A172 (cell line): ENCODE measurements at regions not wholly inside any gene's neighbourhood (a gene's known extent, or its start where the extent isn't known, plus 50 kb on each side); places are given as distances from the start of the nearest gene placed in this dataset.
"Not testable (repeated sequence)": the region's sequence is repeated elsewhere in the genome, so short reads cannot be mapped to it uniquely, and the experiment has no call there.

Experiments used
- DNase-seq: peaks from one replicate; pipeline ENCODE4 v3.0.0-alpha.2; 2015; ENCODE audit warnings: low spot score

DNA sequence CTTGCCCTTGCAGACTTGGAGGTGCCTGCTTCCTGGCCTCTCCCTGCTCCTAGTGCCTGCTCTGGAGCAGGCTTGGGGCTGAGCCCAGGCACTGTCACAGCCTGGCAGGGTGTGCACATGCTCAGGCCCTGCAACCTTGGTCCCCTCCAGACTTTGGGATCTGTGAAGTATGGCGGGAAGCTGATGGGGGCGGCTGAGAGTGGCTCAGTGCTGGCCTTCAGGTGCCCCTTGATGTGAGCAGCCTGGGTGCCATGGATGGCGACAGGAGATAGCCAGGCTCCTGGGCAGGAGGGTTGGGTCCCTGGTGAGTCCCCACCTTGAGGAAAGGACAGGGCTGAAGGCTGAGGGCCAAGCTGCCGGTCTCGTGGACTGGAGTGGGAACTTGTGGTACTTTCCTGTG lies 700.4 kb upstream of the KCND2 start:
- no peak for DNase-seq

DNA sequence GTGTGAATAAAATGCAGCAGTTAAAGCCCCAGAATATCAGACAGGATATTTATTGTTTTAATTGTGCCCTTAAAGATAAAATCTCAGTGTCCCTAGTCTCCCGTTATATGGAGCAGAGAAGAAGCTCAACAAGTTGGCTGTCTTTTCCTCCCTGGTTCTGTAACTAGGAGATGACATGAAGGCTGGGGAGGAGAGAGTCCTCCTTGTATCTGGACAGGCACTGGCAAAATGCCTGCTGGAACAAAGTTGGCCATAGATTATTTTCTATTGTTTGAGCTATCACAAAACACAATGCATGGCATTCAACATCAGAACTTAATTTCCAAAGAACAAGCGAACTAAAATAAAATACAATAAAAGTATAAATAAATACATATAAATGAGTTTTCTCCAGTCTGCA lies 694.9 kb upstream of the KCND2 start:
- no peak for DNase-seq

GRCh38 chr7:119594956-119595355 lies 678.0 kb upstream of the KCND2 start:
- no peak for DNase-seq

GRCh38 chr7:119596651-119597050 lies 676.3 kb upstream of the KCND2 start:
- DNase-seq, result no peak

DNA sequence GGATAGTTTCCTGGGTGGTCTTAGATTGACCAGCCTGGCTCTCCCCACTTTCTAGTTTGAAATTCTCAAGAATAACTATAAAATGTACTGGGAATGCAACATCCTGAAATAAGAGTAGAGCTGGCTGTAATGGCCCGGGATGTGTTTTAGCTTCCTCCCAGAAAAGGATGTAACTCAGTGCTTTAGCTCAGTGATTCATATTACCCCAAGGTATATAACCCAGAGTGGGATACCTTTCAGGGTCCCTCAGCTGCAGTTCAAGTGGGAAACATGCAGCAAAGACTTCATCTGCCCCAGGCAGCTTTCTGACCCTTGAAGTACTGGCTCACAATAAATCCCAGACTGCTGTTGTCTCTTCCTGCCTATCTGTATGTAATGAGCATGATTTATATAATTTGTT lies 666.7 kb upstream of the KCND2 start:
- no peak for DNase-seq

- DNase-seq, result no peak
Observed at GRCh38 chr7:119620769-119621168, 652.2 kb upstream of the KCND2 start.

DNA sequence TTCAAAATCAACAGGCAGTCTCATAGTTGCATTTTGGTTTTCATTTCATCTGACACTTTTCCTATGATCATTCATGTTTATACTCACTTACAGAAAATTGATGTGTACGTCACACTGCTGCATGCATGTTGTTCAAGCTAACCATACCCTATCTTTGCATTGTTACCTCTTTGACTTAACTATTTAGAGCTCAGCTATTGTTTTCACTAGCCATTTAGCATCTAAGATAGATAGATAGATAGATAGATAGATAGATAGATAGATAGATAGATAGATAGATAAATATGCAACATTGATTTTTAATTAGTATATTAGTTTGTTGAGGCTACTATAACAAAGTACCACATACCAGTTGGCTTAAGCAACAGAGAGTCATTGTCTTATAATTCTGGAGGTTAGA lies 649.5 kb upstream of the KCND2 start:
- DNase-seq, result no peak

- DNase-seq, result no peak
Observed at GRCh38 chr7:119630406-119630969, 642.5 kb upstream of the KCND2 start.

GRCh38 chr7:119633812-119634211 lies 639.2 kb upstream of the KCND2 start:
- not testable (repeated sequence) for DNase-seq

- no peak for DNase-seq
Observed at GRCh38 chr7:119640326-119640725, 632.6 kb upstream of the KCND2 start.

DNA sequence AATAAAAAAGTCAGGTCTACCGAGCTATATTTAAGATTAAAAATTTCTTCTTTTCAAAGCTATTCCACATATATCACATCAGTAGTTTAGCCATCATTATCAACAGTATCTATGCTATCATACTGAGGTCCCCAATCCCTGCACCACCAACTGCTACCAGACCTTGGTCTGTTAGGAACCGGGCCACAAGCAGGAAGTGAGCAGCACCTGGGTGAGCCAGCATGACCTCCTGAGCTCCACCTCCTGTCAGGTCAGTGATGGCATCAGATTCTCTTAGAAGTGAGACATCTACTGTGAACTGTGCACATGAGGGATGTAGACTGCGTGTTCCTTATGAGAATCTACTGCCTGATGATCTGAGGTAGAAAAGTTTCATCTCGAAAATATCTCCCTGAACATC lies 632.1 kb upstream of the KCND2 start:
- no peak for DNase-seq

DNA sequence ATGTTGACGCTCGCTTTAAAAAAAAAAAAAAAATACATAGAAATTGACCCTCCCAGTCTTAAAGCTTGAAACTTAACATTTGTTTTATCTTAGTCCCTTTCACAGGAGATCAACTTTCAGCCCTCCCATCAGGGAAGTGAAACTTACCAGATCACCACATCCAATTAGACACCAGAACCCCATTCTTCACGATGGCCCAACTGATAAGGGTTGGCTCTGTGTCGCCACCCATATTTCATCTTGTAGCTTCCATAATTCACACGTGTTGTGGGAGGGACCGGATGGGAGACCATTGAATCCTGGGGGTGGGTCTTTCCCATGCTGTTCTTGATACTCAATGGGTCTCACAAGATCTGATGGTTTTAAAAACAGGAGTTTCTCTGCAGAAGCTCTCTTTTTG lies 629.4 kb upstream of the KCND2 start:
- no peak for DNase-seq

DNA sequence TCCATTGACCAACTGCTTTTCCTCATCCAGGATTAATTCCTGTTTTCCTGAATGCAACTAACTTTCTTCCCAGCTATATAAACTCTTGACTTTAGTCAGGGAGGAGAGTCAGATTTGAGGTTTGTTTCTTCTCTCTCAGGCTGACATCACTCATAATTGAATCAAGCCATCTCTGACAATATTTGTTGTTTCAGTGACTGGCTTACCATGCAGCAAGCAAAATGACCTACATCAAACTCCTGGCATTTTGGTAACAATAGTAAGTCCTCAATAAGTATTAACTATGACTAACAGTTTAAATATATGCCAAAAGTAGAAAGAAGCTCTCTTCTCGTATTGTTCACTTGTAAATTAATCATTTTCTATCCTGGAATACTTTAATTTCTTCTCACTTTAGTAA lies 625.7 kb upstream of the KCND2 start:
- DNase-seq, result no peak

- DNase-seq, result not testable (repeated sequence)
Observed at GRCh38 chr7:119648752-119649151, 624.2 kb upstream of the KCND2 start.

GRCh38 chr7:119660080-119660479 lies 612.9 kb upstream of the KCND2 start:
- no peak for DNase-seq

- peak; percentile 91 for DNase-seq
Observed at GRCh38 chr7:119664601-119665000, 608.4 kb upstream of the KCND2 start.

- peak; percentile 20 for DNase-seq
Observed at GRCh38 chr7:119665796-119666195, 607.2 kb upstream of the KCND2 start.

DNA sequence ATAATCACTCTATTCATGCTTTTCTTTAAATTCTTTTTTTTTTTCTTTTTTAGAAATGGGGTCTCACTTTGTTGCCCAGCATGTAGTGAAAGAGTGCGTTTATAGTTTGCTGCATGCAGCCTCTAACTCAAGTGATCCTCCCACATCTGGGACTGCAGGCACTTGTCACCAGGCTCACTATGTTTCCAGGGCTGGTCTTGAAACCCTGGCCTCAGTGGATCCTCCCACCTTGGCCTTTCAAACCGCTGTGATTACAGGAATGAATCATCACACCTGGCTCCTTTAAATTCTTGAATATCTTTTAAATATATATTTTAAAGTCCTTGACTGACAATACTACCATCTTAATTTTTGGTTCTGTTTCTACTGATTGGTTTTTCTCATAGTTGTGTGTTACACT lies 591.6 kb upstream of the KCND2 start:
- DNase-seq, result no peak

DNA sequence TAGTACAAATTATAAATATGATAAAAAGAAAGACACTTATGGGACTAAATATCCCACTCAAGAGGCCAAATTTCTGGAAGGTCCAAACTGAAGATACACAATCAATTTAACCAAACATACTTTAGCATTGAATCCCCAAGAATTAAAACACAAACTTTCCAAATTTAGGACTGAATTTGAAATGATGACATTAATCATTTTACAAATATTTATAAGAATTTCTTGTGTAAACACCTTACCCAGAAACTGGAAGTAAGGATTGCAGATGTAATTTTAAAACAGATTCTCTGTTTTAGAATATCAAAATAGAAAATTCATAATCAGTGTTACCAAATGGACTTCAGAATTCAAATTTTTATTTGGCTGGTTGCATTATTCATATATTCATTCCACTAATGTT lies 588.2 kb upstream of the KCND2 start:
- DNase-seq, result no peak

DNA sequence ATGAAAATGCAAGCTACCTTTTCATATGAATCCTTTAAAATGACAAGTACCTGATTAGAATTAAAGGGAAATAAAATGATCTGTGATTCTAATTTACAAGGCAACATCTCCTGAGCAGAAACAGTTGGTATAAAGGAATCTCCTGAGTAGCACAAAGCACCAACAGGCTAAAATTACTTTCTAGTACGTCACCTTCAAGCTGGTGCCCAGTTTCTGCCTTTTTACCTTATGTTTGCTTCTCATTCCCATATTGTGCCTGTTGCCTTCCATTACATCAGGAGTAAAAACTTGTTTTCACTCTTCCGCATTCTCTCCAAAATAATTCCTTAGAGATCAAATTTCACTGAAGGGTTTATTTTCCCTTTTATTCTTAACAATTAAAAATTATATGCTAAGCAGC lies 587.1 kb upstream of the KCND2 start:
- no peak for DNase-seq

- DNase-seq, result no peak
Observed at GRCh38 chr7:119688831-119689230, 584.1 kb upstream of the KCND2 start.

GRCh38 chr7:119692541-119692940 lies 580.4 kb upstream of the KCND2 start:
- no peak for DNase-seq

DNA sequence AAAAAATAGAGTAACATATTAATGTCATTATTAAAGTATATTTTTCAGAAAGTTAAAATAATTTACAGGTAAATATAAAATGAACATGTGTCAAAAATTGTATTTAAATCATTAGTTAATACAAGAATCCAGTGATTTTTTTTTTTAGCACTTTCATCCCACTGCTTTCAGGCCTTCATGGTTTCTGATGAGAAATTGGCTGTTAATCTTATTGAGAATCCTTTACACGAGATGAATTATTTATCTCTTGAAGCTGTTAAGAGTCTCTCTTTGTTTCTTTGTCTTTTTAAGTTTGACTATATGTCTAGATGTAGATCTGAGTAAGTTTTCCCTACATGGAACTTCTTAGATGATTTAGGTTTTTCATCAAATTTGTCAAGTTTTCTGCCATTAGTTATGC lies 578.5 kb upstream of the KCND2 start:
- DNase-seq, result no peak

DNA sequence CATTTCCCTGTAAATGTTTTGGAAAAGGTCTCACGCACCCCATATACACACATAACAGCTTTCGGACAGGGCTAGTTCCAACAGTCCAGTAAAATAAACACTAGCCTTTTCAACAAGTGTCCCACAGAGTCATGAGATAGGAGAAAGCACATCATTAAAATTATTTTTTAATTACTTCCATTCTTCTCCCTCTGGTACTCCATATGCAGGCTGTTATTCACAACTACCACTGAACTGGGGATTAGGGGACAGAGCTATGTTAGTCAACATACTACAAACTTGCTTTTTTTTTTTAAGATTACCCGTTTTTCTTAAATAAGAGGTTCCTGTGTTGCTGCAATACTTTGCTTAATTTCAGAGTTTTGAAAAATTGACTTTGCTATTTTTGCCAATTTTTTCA lies 576.6 kb upstream of the KCND2 start:
- DNase-seq, result no peak

- no peak for DNase-seq
Observed at GRCh38 chr7:119703895-119704294, 569.1 kb upstream of the KCND2 start.
